ENCODE measurements at regions not wholly inside any gene's neighbourhood (a gene's known extent, or its start where the extent isn't known, plus 50 kb on each side); places are given as distances from the start of the nearest gene placed in this dataset.

GRCh38 chr1:65090406-65090805 is 57.6 kb upstream of the AK4 start:
- H3K27ac ChIP-seq, result no peak overlapping the region
- DNase-seq (ENCODE audit: low read depth, low spot score), result no peak

GRCh38 chr1:65092691-65093090 is 55.3 kb upstream of the AK4 start:
- H3K27ac ChIP-seq, result no peak overlapping the region
- no peak for DNase-seq (ENCODE audit: low read depth, low spot score)

GRCh38 chr1:65097076-65097475 is 50.9 kb upstream of the AK4 start:
- no peak for DNase-seq (ENCODE audit: low read depth, low spot score)
- no peak overlapping the region for H3K27ac ChIP-seq
